Tibial nerve (tissue), 4 donors: ENCODE measurements at regions not wholly inside any gene's neighbourhood (a gene's known extent, or its start where the extent isn't known, plus 50 kb on each side); places are given as distances from the start of the nearest gene placed in this dataset.

Experiments
- CTCF ChIP-seq, 5 experiments: fragments of 200-600 bp in 3 of 5; fragments of 450-650 bp in 2 of 5; sonication (generic) in 3 of 5; IDR thresholded peaks; one replicate each; pipeline ENCODE4 v1.5.1; 2016 to 2019; ENCODE audit warnings: antibody characterized with exemption in 5 of 5, mild to moderate bottlenecking in 3 of 5, moderate library complexity in 2 of 5
- EP300 ChIP-seq, 2 donors: sonication (generic); formaldehyde crosslinking; IDR thresholded peaks; one replicate each; pipeline ENCODE4 v1.6.1; 2017; ENCODE audit warnings: antibody characterized with exemption in 2 of 2, mild to moderate bottlenecking in 1 of 2
- POLR2A ChIP-seq, 2 donors: fragments of 450-650 bp; IDR thresholded peaks; one replicate each; pipeline ENCODE4 v1.6.1; 2017; ENCODE audit warnings: antibody characterized with exemption in 2 of 2, mild to moderate bottlenecking in 2 of 2, moderate library complexity in 2 of 2

- TF ChIP-seq CTCF (IDR thresholded peaks at IDR 0.05) = no peak
- no peak for TF ChIP-seq POLR2A (IDR thresholded peaks at IDR 0.05)
- no peak for TF ChIP-seq EP300 (IDR thresholded peaks at IDR 0.05)
These were observed 487.2 kb upstream of the ROBO2 start for GRCh38 chr3:76552653-76553052.
